ENCODE measurements at regions not wholly inside any gene's neighbourhood (a gene's known extent, or its start where the extent isn't known, plus 50 kb on each side); places are given as distances from the start of the nearest gene placed in this dataset.
A peak's percentile ranks its signal among the peaks of the same experiment; 100 is the strongest.
"Not testable (repeated sequence)": the region's sequence is repeated elsewhere in the genome, so short reads cannot be mapped to it uniquely, and the experiment has no call there.

DNA sequence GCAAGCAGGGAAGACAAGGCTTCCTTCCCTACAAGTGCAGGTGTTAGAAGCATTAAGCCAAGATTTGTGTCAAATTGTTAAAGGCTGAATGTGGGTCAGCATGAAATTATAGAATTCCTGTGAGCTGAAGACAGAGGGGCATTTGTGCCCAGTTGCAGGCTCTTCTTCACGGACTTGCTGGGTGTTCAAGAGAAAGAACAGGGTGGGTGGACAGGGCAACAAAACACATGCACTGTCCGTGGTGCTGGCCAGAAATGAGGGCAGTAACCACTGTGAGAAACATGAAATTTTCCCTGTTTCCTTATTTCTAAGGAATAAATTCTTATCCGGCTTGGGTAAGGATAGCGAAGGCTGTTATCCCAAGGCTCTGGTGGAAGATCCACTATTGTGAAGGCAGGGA, 579.5 kb upstream of the HTR1E start:
- ATAC-seq (no peak), DNase-seq (no peak)
- intact Hi-C loops (cut with DNase I), result no loop called here

DNA sequence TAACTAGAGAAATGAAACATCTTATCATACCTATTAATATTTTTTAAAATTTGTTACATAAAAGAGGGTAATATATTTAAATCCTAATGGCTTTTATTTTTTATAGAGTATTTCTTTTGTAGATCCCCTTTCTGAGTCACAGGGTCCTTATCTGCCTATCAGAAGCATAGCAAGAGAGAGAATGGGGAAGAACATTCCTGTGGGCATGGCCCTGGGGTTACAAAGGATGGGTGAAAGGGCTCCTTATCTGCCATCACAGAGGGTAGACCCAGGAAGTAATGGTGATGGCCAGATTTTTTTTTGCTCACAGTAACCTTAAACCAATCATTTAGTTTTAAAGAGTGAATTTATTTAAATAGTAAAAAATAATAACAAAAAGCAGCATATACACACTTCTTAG, 582.1 kb upstream of the HTR1E start:
- intact Hi-C loops (cut with DNase I), result no loop called here
- DNase-seq (no peak), ATAC-seq (no peak)

DNA sequence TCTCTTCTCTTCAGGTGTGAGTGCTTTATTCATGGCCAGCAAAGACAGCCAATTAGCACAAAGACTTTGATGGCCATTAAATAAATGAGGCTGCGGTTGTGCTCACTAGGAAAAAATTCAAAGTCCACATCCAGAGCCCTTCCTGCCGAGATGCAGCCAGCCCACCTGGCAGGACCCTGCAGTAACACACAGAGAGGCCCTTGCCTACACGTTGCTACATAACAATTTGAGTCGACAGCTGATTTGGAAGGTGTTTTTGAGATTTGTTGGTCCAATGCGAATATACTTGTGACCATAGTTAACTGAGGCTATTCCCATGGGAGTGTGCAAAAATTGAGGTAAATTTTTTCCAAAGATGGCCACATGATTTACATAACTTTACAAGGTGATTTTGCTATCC, 605.4 kb upstream of the HTR1E start:
- intact Hi-C loops (cut with DNase I), result no loop called here
- ATAC-seq (no peak), DNase-seq (no peak)

DNA sequence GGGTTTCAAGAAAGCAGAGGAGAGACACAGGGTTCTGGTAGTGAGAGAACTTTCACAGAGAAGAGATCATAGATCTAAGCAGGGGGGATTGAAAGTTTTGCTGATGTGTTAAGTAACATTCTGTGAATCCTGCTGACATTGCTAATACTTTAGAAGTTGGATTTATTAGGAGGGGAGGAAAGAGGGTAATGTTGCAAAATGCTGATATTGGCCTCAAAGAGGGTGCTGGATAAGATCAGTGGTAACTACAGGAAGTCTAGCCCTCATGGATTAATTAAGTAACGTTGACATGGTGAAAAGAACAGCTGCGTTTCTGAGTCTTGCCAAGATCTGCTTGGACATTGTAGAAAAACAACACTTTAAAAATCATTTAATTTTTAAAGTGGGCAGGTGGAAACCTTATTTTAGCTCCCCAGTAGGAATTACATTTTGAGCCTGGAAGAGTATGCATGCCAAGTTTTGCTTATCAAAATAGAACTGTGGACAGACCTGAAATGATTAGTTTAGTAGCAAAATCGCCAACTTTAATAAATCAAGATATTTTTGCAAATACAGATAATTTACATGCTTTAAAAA, 606.0 kb upstream of the HTR1E start:
- intact Hi-C loops (cut with DNase I), result no loop called here
- DNase-seq (no peak), ATAC-seq (peak in 1 of 2 donors; percentile 30)

DNA sequence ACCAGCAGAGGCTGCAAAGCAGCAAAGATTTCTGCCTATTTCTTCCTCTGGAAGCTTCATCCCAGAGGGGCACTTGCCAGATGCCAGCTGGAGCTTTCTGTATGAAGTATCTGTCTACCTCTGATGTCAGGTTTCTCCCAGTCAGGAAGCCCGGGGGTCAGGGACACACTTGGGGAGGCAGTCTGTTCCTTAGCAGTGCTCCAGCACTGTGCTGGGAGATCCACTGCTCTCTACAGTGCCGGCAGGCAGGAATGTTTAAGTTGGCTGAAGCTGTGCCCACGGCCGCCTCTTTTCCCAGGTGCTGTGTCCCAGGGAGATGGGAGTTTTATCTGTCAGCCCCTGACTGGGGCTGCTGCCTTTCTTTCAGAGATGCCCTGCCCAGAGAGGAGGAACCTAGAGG, 631.1 kb upstream of the HTR1E start:
- intact Hi-C loops (cut with DNase I), result no loop called here
- no peak for DNase-seq

DNA sequence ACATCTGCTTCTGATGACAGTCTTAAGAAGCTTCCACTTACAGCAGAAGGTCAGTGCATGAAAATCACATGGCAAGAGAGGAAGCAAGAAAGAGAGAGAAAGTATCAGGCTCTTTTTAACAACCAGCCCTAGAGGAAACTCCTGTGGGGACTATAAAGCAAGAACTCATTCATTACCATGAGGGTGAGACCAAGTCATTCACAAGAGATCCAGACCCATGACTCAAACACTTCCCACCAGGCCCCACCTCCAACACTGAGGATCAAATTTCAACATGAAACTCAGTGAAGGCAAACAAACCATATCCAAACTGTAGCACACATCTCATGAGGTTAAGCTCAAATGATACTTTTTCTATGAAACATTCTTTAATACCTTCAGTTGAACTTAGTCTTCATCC, 643.2 kb upstream of the SYNCRIP start:
- ATAC-seq, result no peak
- intact Hi-C loops (cut with DNase I), result no loop called here
- no peak for DNase-seq

More for the DNA sequence above, 631.1 kb upstream of the HTR1E start:
- ATAC-seq, result no peak

DNA sequence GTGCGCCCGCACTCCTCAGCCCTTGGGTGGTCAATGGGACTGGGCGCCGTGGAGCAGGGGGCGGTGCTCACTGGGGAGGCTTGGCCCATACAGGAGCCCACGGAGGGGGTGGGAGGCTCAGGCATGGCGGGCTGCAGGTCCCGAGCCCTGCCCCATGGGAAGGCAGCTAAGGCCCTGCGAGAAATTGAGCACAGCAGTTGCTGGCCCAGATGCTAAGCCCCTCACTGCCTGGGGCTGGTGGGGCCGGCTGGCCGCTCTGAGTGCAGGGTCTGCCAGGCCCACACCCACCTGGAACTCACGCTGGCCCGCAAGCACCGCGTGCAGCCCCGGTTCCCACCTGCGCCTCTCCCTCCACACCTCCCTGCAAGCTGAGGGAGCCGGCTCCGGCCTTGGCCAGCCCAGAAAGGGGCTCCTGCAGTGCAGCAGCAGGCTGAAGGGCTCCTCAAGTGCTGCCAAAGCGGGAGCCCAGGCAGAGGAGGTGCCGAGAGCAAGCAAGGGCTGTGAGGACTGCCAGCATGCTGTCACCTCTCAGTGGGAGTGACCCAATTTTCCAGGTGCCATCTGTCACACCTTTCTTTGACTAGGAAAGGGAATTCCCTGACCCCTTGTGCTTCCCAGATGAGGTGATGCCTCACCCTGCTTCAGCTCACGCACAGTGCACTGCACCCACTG, 642.3 kb upstream of the SYNCRIP start:
- intact Hi-C loops (cut with DNase I); DNase-seq; ATAC-seq: not testable (repeated sequence)

DNA sequence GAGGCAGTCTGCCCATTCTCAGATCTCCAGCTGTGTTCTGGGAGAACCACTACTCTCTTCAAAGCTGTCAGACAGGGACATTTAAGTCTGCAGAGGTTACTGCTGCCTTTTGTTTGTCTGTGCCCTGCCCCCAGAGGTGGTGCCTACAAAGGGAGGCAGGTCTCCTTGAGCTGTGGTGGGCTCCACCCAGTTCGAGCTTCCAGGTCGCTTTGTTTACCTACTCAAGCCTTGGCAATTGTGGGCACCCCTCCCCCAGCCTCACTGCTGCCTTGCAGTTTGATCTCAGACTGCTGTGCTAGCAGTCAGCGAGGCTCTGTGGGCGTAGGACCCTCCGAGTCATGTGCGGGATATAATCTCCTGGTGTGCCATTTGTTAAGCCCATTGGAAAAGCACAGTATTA, 640.9 kb upstream of the SYNCRIP start:
- DNase-seq; intact Hi-C loops (cut with DNase I); ATAC-seq: not testable (repeated sequence)

DNA sequence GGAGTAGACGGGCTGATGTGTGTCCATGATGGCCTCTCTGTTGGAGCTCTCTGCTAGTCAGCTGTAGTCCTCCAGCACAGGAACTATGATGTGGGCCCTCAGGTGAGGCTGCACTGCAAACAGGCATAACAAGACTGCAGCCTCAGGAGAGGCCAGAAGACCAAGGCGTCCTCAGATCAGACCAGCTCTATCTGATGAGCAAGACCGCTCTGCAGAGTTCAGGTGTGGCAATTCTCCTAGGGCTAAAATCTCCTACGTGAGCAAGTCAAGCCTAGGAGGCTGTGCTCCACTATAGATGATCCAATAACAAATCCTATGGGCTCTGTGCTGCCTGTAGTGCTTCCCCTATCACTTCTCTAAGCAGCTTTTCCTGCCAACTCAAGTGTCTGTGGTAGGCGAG, 633.4 kb upstream of the SYNCRIP start:
- ATAC-seq (no peak), DNase-seq (no peak)
- intact Hi-C loops (cut with DNase I), result no loop called here

DNA sequence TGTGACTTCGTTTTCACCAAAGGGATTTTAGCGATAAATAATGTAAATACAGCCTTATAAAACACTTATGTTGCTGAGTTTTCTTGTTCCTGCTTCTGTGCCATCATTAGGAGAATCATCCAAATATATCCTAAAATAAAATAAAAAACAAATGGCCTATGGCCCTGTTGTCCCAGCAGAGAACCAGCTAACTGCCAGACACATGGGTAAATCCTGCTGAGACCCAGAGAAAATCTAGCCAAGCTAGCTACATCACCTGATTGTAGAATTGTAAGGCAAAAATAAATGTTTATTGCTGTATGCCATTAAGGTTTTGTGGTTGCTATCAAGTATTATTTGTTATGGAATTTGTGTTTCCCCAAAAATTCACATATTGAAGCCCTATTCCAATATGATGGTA, 631.2 kb upstream of the SYNCRIP start:
- intact Hi-C loops (cut with DNase I), result no loop called here
- no peak for DNase-seq
- ATAC-seq, result no peak

DNA sequence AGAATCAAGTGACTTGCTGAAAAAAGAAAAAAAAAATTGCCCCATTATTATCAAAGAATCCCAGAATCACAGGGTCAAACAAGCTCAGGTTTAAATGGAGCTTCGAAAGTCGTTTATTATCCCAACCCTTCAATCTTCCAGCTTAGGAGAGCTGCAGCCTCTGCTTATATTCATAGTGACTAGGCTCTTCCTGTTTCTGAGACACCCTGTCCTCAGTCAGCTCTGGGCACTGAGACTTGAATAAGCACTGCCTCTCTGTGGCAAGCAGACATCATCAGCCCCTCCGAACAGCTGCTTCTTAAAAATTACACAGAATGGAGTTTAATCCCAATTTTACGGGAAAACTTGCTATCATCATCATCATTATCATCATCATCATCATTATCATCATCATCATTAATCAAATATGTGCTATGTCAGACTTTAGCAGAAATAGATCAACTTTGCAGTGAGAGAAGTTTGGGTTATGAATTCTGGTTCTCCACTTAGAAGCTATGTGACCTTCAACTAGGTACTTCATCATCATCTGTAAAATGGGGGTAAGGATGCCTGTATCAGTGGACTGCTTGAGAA, 614.0 kb upstream of the SYNCRIP start:
- no peak for DNase-seq
- ATAC-seq, result no peak
- intact Hi-C loops (cut with DNase I), result no loop called here

DNA sequence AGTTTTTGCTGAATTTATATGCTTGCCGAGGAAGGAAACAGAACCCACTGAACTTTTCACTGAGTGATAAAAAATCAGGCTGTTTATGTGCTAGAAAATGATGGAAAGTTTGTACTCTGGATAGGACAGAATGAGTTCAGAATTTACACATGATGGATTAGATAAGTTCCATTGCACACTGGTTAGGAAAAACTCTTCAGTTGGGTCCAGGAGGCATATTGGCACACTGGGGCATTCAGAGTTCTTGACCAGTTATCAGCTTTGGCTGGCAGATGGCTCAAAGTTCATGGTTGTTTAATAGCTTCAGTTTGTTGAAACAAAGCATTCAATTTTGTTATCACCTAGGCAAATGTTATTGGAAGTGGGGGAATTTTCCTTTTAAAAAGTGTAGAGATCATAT, 613.3 kb upstream of the SYNCRIP start:
- ATAC-seq, result no peak
- intact Hi-C loops (cut with DNase I), result no loop called here
- DNase-seq, result no peak

DNA sequence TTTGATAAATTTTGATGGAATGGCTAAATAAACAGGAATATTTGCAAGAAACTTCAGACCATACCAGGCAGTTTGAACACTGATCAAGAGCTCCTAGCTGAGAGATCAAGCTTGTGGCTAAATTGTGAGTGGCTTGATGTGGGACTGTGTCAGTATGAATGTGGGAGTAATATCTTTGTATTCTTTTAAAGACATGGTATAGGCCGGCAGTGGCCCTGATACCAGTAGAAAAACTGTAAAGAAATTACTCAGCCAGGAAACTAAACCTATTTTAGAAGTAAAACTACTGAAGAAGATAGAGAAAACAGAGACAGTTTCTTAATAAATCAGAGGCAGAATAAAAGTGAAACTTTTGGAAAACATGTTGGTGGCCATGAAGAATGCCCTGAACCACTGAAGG, 608.4 kb upstream of the SYNCRIP start:
- ATAC-seq (no peak), DNase-seq (no peak)
- intact Hi-C loops (cut with DNase I), result no loop called here

DNA sequence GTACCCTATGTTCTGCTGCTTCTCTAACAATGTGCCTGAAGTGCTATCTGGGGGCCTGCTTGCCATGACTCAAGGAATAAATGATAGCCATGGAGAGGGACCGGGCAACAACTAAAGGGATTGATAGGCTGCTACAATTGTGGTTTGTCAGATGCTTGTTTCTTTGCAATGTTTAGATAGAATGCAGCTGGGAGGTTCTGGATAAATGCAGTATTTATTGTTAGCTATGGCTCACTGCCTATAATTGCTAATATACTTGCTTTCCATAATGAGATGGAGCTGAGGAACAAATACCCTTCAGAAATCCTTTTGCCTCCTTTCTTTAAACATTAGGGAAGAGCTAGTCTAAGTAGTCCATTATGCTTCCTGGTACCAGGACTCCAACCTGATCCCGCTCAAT, 575.2 kb upstream of the SYNCRIP start:
- no peak for DNase-seq

DNA sequence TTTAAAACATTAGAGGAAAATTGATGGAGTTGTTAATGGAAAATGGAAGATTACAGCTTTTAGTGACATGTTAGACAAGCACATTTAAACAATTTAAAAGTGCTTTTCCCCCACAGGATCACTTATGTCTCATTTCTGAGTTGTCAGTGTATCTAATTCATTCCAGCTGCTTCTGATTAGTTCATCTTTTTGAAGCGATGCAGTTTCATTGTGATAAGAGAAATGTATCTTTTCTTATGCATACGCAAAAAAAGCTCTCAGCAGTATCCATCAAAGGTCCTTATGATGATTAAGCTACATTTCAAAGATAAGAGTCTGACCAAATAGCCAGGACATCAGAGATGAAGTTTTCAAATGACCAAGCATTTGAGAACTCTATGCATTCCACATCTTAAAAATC, 572.6 kb upstream of the SYNCRIP start:
- DNase-seq (no peak), ATAC-seq (no peak)
- intact Hi-C loops (cut with DNase I), result no loop called here

More for the DNA sequence above, 575.2 kb upstream of the SYNCRIP start:
- intact Hi-C loops (cut with DNase I), result no loop called here
- no peak for ATAC-seq

DNA sequence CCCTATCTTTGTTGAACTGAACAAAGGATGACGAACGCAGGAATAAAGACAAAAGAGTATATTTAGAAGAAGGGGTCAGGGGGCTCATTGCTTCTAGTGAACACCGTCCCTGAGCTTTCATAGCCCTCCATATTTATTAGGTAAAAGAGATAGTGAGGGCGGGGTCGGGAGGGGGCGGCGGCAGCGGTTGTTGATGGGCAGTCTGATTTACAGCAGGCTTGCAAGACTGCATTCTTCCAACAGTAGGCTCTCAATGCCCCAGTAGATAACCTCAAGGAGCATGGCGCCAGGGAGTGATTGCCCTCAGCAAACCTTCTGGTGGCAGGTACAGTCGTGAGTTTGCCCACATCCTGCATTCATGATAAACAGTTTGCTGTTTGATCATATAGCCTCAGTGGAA, 563.3 kb upstream of the SYNCRIP start:
- intact Hi-C loops (cut with DNase I), result no loop called here
- ATAC-seq (no peak), DNase-seq (no peak)

DNA sequence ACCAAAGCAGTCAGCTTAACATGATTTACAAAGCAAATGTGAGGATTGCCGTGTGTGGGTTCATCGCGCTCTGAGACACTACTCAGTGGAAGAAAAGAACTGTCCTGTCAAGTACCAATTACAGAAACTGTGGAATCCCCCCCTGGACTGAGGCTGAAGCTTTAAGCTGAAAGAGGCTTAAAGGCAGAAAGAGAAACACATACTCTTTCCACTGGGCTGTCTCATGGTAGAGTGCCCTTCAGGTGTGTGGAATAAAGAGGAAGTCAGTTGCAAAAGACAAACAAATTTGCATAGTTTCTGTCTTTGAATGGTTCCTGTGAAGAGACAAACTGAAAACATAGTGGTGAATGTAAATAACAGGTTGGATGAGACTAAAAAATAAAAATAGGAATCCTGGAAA, 560.4 kb upstream of the SYNCRIP start:
- DNase-seq (no peak), ATAC-seq (no peak)
- intact Hi-C loops (cut with DNase I), result loop anchor here in 1 of 2 donors (1.0 kb wide), 1 partner anchor 30 kb away; no protein-coding TSS in a partner anchor

DNA sequence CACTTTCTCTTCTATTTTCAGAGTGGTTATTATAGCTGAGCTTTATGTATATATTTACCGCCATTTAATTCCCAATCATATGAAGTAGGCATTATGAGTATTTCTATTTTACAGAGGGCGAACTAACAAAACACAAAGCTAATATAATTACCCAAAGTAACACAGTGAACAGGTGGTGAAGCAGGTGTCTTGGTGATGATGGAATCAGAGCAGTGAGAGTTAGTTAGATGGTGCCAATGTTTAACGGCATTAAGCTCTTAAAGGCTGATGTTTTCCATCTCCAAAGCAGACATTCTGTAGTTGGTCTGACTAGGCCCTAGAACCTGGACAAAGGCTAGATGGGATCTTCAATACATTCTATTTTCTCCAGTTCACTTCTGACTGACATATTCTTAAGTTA, 551.1 kb upstream of the SYNCRIP start:
- ATAC-seq (no peak), DNase-seq (no peak)
- intact Hi-C loops (cut with DNase I), result no loop called here

DNA sequence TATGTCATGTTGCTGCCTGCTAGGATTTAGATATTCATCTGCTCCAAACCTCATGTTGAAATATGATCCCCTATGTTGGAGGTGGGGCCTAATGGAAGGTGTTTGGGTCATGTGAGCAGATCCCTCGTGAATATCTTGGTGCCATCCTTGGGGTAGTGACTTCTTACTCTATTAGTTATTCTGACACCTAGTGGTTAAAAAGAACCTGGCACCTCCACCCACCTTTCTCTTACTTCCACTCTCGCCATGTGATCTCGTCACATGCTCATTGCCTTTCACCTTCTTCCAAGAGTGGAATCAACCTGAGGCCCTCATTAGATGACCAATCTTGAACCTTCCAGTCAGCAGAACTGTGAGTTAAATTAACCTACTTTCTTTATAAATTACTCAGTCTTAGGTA, 549.4 kb upstream of the SYNCRIP start:
- intact Hi-C loops (cut with DNase I), result no loop called here
- ATAC-seq, result no peak
- no peak for DNase-seq

DNA sequence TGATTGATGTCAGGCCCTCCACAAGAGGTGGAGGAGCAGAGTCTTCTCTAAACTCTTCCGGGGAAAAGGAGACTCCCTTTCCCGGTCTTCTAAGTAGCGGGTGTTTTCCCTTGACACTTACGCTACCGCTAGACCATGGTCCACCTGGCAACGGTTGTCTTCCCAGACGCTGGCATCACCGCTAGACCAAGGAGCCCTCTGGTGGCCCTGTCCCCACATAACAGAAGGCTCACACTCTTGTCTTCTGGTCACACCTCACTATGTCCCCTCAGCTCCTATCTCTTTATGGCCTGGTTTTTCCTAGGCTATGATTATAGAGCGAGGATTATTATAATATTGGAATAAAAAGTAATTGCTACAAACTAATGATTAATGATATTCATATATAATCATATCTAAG, 532.5 kb upstream of the SYNCRIP start:
- ATAC-seq; intact Hi-C loops (cut with DNase I); DNase-seq: not testable (repeated sequence)

DNA sequence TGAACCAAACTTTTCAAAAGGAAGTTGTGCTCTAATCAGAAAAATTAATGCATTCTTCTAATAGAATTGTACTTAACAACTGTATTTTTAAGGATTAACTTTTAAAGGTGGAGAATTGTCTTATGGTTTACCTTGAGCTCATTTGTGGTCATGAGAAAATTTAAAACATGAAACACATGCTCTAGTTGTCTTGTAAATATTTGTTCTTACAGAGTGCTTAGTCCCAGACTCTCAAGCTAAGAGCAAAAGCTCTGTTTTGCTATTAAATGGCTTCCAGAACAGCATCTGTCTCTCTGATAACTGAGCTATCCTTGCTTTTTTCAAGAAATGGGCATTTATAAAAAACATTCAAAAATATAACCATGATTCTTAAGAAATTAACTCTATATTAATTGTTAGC, 512.2 kb upstream of the SYNCRIP start:
- ATAC-seq (no peak), DNase-seq (no peak)
- intact Hi-C loops (cut with DNase I), result no loop called here

All from left cardiac atrium (tissue), 4 donors.